ENCODE measurements at regions not wholly inside any gene's neighbourhood (a gene's known extent, or its start where the extent isn't known, plus 50 kb on each side); places are given as distances from the start of the nearest gene placed in this dataset.

- TF ChIP-seq REST (IDR thresholded peaks at IDR 0.05; ENCODE audit: borderline replicate concordance), result peak; percentile 36; the same call in 1 of the 2 replicates
- TF ChIP-seq REST (CRISPR knock-in tag; IDR thresholded peaks at IDR 0.05; ENCODE audit: low read depth), result no peak
- no peak for TF ChIP-seq ILK (tag; IDR thresholded peaks at IDR 0.05; ENCODE audit: borderline replicate concordance, low read depth)
These were observed 263.8 kb upstream of the RPS6KA3 start (continued) for GRCh38 chrX:20530406-20530921.

Measured in K562 (cell line).